ENCODE measurements at regions not wholly inside any gene's neighbourhood (a gene's known extent, or its start where the extent isn't known, plus 50 kb on each side); places are given as distances from the start of the nearest gene placed in this dataset.

- Histone ChIP-seq H3K36me3 (replicated peaks in 1 of 2; ENCODE audit: control extremely low read depth in 1 of 2, control insufficient read depth in 1 of 2, extremely low read depth in 1 of 2, insufficient read depth in 2 of 2, low read length in 1 of 2) (no peaks in the 10 kb centered on the region), H3K9ac (ENCODE audit: low read length) (no peak overlapping the region), H3K79me2 (ENCODE audit: control insufficient read depth, insufficient read depth, low read length) (no peaks in the 10 kb centered on the region), H3K27me3 (replicated peaks in 1 of 4; ENCODE audit: control extremely low read depth in 1 of 4, control insufficient read depth in 3 of 4, insufficient read depth in 4 of 4, low read length in 3 of 4) (no peaks in the 10 kb centered on the region), H2AFZ (ENCODE audit: insufficient read depth, low read depth, low read length, poor library complexity, severe bottlenecking) (no peak overlapping the region), H3K4me3 (ENCODE audit: control extremely low read depth in 1 of 5, extremely low read depth in 1 of 5, insufficient read depth in 1 of 5, low read depth in 2 of 5, low read length in 4 of 5) (no peak overlapping the region), H3K4me2 (replicated peaks; ENCODE audit: low read depth, low read length, poor library complexity, severe bottlenecking) (no peak overlapping the region), H3K27ac (ENCODE audit: low read length in 2 of 2) (no peak overlapping the region), H3K4me1 (ENCODE audit: control insufficient read depth in 2 of 2, insufficient read depth in 2 of 2, low read length in 2 of 2) (no peaks in the 10 kb centered on the region), H3K9me3 (ENCODE audit: control extremely low read depth in 1 of 3, control insufficient read depth in 2 of 3, insufficient read depth in 1 of 3, low read length in 2 of 3) (no peaks in the 10 kb centered on the region), H4K20me1 (ENCODE audit: control insufficient read depth, insufficient read depth, low read length, poor library complexity, severe bottlenecking) (no peaks in the 10 kb centered on the region)
- 86% methylated on average over 3 of the region's 6 CpGs for WGBS (ENCODE audit: insufficient coverage)
- H3K27me3 Mint-ChIP-seq, result peaks cover 8% of the 10 kb centered on the region
- no peak for ATAC-seq (ENCODE audit: low read depth)
- H3K9me3 Mint-ChIP-seq (ENCODE audit: insufficient read depth), result no peaks in the 10 kb centered on the region
- CTCF ChIA-PET, result no interaction called here
- H3K27ac Mint-ChIP-seq, result no peak overlapping the region
- DNase-seq, result no peak
- H3K4me1 Mint-ChIP-seq, result no peaks in the 10 kb centered on the region
- intact Hi-C loops (cut with micrococcal nuclease), result no loop called here
- POLR2A ChIA-PET, result no interaction called here
- TF ChIP-seq CTCF (IDR thresholded peaks at IDR 0.05) (no peak), EZH2 (IDR thresholded peaks at IDR 0.05; ENCODE audit: borderline replicate concordance, insufficient read depth, low read depth, low read length, poor library complexity, severe bottlenecking) (no peak)
- H3K4me3 Mint-ChIP-seq, result no peak overlapping the region
Measured at GRCh38 chr2:120634533-120634932, 101.1 kb upstream of the GLI2 start.

GRCh38 chr2:120635146-120635545 is 100.5 kb upstream of the GLI2 start:
- Histone ChIP-seq H3K27ac (ENCODE audit: low read length in 2 of 2) (no peak overlapping the region), H3K4me2 (replicated peaks; ENCODE audit: low read depth, low read length, poor library complexity, severe bottlenecking) (no peak overlapping the region), H3K4me1 (ENCODE audit: control insufficient read depth in 2 of 2, insufficient read depth in 2 of 2, low read length in 2 of 2) (no peaks in the 10 kb centered on the region), H3K79me2 (ENCODE audit: control insufficient read depth, insufficient read depth, low read length) (no peaks in the 10 kb centered on the region), H3K36me3 (replicated peaks in 1 of 2; ENCODE audit: control extremely low read depth in 1 of 2, control insufficient read depth in 1 of 2, extremely low read depth in 1 of 2, insufficient read depth in 2 of 2, low read length in 1 of 2) (no peaks in the 10 kb centered on the region), H4K20me1 (ENCODE audit: control insufficient read depth, insufficient read depth, low read length, poor library complexity, severe bottlenecking) (no peaks in the 10 kb centered on the region), H3K27me3 (replicated peaks in 1 of 4; ENCODE audit: control extremely low read depth in 1 of 4, control insufficient read depth in 3 of 4, insufficient read depth in 4 of 4, low read length in 3 of 4) (no peaks in the 10 kb centered on the region), H3K9me3 (ENCODE audit: control extremely low read depth in 1 of 3, control insufficient read depth in 2 of 3, insufficient read depth in 1 of 3, low read length in 2 of 3) (no peaks in the 10 kb centered on the region), H3K4me3 (ENCODE audit: control extremely low read depth in 1 of 5, extremely low read depth in 1 of 5, insufficient read depth in 1 of 5, low read depth in 2 of 5, low read length in 4 of 5) (no peak overlapping the region), H2AFZ (ENCODE audit: insufficient read depth, low read depth, low read length, poor library complexity, severe bottlenecking) (no peak overlapping the region), H3K9ac (ENCODE audit: low read length) (no peak overlapping the region)
- H3K4me3 Mint-ChIP-seq, result no peak overlapping the region
- H3K4me1 Mint-ChIP-seq, result no peaks in the 10 kb centered on the region
- TF ChIP-seq EZH2 (IDR thresholded peaks at IDR 0.05; ENCODE audit: borderline replicate concordance, insufficient read depth, low read depth, low read length, poor library complexity, severe bottlenecking) (no peak), CTCF (IDR thresholded peaks at IDR 0.05) (no peak)
- ATAC-seq (ENCODE audit: low read depth) (no peak), DNase-seq (no peak)
- no peak overlapping the region for H3K27ac Mint-ChIP-seq
- H3K9me3 Mint-ChIP-seq (ENCODE audit: insufficient read depth), result no peaks in the 10 kb centered on the region
- WGBS (ENCODE audit: insufficient coverage), result 93% methylated on average over 5 of the region's 5 CpGs
- H3K27me3 Mint-ChIP-seq, result peaks cover 8% of the 10 kb centered on the region
- intact Hi-C loops (cut with micrococcal nuclease), result no loop called here
- ChIA-PET CTCF (no interaction called here), POLR2A (no interaction called here)

Data from B cell (primary cell).